B cell (primary cell): ENCODE measurements at regions not wholly inside any gene's neighbourhood (a gene's known extent, or its start where the extent isn't known, plus 50 kb on each side); places are given as distances from the start of the nearest gene placed in this dataset.

Experiments
- ATAC-seq: fragments of 200-7000 bp; cut with Tn5 transposase; one replicate; pipeline ENCODE4 v1.10.0; 2021; ENCODE audit warnings: low read depth, mild to moderate bottlenecking, moderate number of reproducible peaks, moderate library complexity
- CTCF ChIA-PET: fragments of 350-600 bp; sonication (Branson Sonifier 250); formaldehyde crosslinking; loops from one replicate; lab custom pipeline; 2021; ENCODE audit warnings: antibody characterized with exemption, inconsistent platforms; lab: Charles Lee
- POLR2A ChIA-PET: fragments of 350-600 bp; sonication (Branson Sonifier 250); formaldehyde crosslinking; loops from one replicate; lab custom pipeline; 2021; ENCODE audit warnings: antibody characterized with exemption; lab: Charles Lee
- DNase-seq: peaks from one replicate; pipeline ENCODE4 v3.0.0; 2013
- H2AFZ ChIP-seq: 2 replicates; pipeline ENCODE4 v1.6.1; 2012; ENCODE audit warnings: mild to moderate bottlenecking, low read depth, low read length; ENCODE audit not compliant: insufficient read depth, poor library complexity, severe bottlenecking
- H3K27ac ChIP-seq, 2 donors: 1 replicate in 1 of 2; 2 replicates in 1 of 2; pipeline ENCODE4 v1.5.1; 2012 to 2013; ENCODE audit warnings: low read length in 2 of 2, mild to moderate bottlenecking in 2 of 2, moderate library complexity in 1 of 2
- H3K27me3 ChIP-seq, 4 experiments: fragments of 200-600 bp in 1 of 4; sonication (generic) in 1 of 4; replicated peaks in 1 of 4; 1 replicate in 2 of 4; 2 replicates in 2 of 4; pipeline versions ENCODE4 v1.6.1 to v1.7.0; 2013 to 2016; ENCODE audit warnings: low read length in 3 of 4, mild to moderate bottlenecking in 2 of 4, mixed read lengths in 1 of 4, moderate library complexity in 1 of 4; ENCODE audit not compliant: insufficient read depth in 4 of 4, control insufficient read depth in 3 of 4; ENCODE audit errors: control extremely low read depth in 1 of 4
- H3K36me3 ChIP-seq, 2 experiments: replicated peaks in 1 of 2; 1 replicate in 1 of 2; 2 replicates in 1 of 2; pipeline versions ENCODE4 v1.6.1 to v1.7.1; 2013; ENCODE audit warnings: low read length in 1 of 2; ENCODE audit not compliant: insufficient read depth in 2 of 2, control insufficient read depth in 1 of 2; ENCODE audit errors: control extremely low read depth in 1 of 2, extremely low read depth in 1 of 2
- H3K4me1 ChIP-seq, 2 donors: fragments of 200-600 bp in 1 of 2; sonication (generic) in 1 of 2; 1 replicate in 1 of 2; 2 replicates in 1 of 2; pipeline versions ENCODE4 v1.5.1 to v1.6.1; 2013 to 2017; ENCODE audit warnings: low read length in 2 of 2; ENCODE audit not compliant: control insufficient read depth in 2 of 2, insufficient read depth in 2 of 2
- H3K4me2 ChIP-seq: replicated peaks from 2 replicates; pipeline ENCODE3; 2012; ENCODE audit warnings: mild to moderate bottlenecking, low read depth, low read length; ENCODE audit not compliant: poor library complexity, severe bottlenecking
- H3K4me3 ChIP-seq, 5 experiments: fragments of 200-600 bp in 1 of 5; sonication (generic) in 1 of 5; 1 replicate in 3 of 5; 2 replicates in 2 of 5; pipeline versions ENCODE4 v1.5.1 to v1.7.0; 2011 to 2016; ENCODE audit warnings: low read length in 4 of 5, mild to moderate bottlenecking in 4 of 5, low read depth in 2 of 5, control low read depth in 1 of 5, moderate library complexity in 1 of 5; ENCODE audit not compliant: insufficient read depth in 1 of 5; ENCODE audit errors: control extremely low read depth in 1 of 5, extremely low read depth in 1 of 5
- H3K79me2 ChIP-seq: fragments of 200-600 bp; sonication (generic); one replicate; pipeline ENCODE4 v1.6.0; 2016; ENCODE audit warnings: low read length; ENCODE audit not compliant: control insufficient read depth, insufficient read depth
- H3K9ac ChIP-seq: fragments of 200-600 bp; sonication (generic); 2 replicates; pipeline ENCODE4 v1.6.1; 2017; ENCODE audit warnings: mild to moderate bottlenecking, low read length, moderate library complexity
- H3K9me3 ChIP-seq, 3 donors: one replicate each; pipeline versions ENCODE4 v1.6.1 to v1.7.1; 2013; ENCODE audit warnings: low read length in 2 of 3; ENCODE audit not compliant: control insufficient read depth in 2 of 3, insufficient read depth in 1 of 3; ENCODE audit errors: control extremely low read depth in 1 of 3
- H4K20me1 ChIP-seq: 2 replicates; pipeline ENCODE4 v1.6.0; 2012; ENCODE audit warnings: mild to moderate bottlenecking, low read length; ENCODE audit not compliant: insufficient read depth, control insufficient read depth, poor library complexity, severe bottlenecking
- H3K27ac Mint-ChIP-seq: one replicate; pipeline ENCODE4 v1.8.0; 2021; ENCODE audit warnings: mixed read lengths
- H3K27me3 Mint-ChIP-seq: one replicate; pipeline ENCODE4 v1.8.0; 2021; ENCODE audit warnings: mixed read lengths
- H3K4me1 Mint-ChIP-seq: one replicate; pipeline ENCODE4 v1.8.0; 2021; ENCODE audit warnings: mixed read lengths
- H3K4me3 Mint-ChIP-seq: one replicate; pipeline ENCODE4 v1.8.0; 2021; ENCODE audit warnings: mixed read lengths
- H3K9me3 Mint-ChIP-seq: one replicate; pipeline ENCODE4 v1.8.0; 2022; ENCODE audit warnings: mixed read lengths; ENCODE audit not compliant: insufficient read depth
- CTCF ChIP-seq: fragments of 200-600 bp; IDR thresholded peaks from one replicate; pipeline ENCODE4 v1.8.0; 2022; ENCODE audit warnings: antibody characterized with exemption, mild to moderate bottlenecking
- EZH2 ChIP-seq: IDR thresholded peaks from 2 replicates; pipeline ENCODE4 v1.6.1; 2012; ENCODE audit warnings: borderline replicate concordance, low read depth, mild to moderate bottlenecking, moderate library complexity, low read length; ENCODE audit not compliant: insufficient read depth, poor library complexity, severe bottlenecking
- WGBS: methylation state at CpG from one replicate; pipeline ENCODE4 v1.1.5; 2013; ENCODE audit warnings: missing lambda C conversion rate; ENCODE audit not compliant: insufficient coverage; 5-methylcytosine and 5-hydroxymethylcytosine counted together
- intact Hi-C: fragments of 100-400 bp; cut with micrococcal nuclease; formaldehyde crosslinking; loops from one replicate; pipeline ENCODE4 v1.10.0; 2022

- Histone ChIP-seq H3K4me3 (no peak overlapping the region), H3K79me2 (no peaks in the 10 kb centered on the region), H3K36me3 (no peaks in the 10 kb centered on the region), H3K4me2 (no peak overlapping the region), H3K9ac (no peak overlapping the region), H2AFZ (no peak overlapping the region), H3K27ac (no peak overlapping the region), H3K4me1 (no peaks in the 10 kb centered on the region), H3K9me3 (peaks cover 0 to 4% (median 1%) of the 10 kb centered on the region in 3 donors), H3K27me3 (no peaks in the 10 kb centered on the region), H4K20me1 (no peaks in the 10 kb centered on the region)
- Mint-ChIP-seq H3K4me1 (no peaks in the 10 kb centered on the region), H3K27me3 (no peaks in the 10 kb centered on the region), H3K27ac (no peak overlapping the region), H3K9me3 (no peaks in the 10 kb centered on the region), H3K4me3 (no peak overlapping the region)
- ATAC-seq (no peak), DNase-seq (no peak)
- 44% methylated on average over 3 of the region's 4 CpGs for WGBS
- ChIA-PET POLR2A (no interaction called here), CTCF (no interaction called here)
- intact Hi-C loops = no loop called here
- TF ChIP-seq EZH2 = no peak
- no peak for TF ChIP-seq CTCF
Observed at GRCh38 chr13:68064001-68064770, 834.0 kb upstream of the PCDH9 start.

- WGBS = no CpG with 5 or more reads among the region's 1 CpG
- no peak overlapping the region for H3K4me2 ChIP-seq
- no peaks in the 10 kb centered on the region for H3K4me1 Mint-ChIP-seq
- TF ChIP-seq CTCF (no peak), EZH2 (no peak)
- H4K20me1 ChIP-seq = no peaks in the 10 kb centered on the region
- no peak overlapping the region for H2AFZ ChIP-seq
- no peak overlapping the region for H3K27ac ChIP-seq
- H3K9me3 Mint-ChIP-seq = no peaks in the 10 kb centered on the region
- H3K27me3 Mint-ChIP-seq = no peaks in the 10 kb centered on the region
- no peak overlapping the region for H3K4me3 Mint-ChIP-seq
- ChIA-PET CTCF (no interaction called here), POLR2A (no interaction called here)
- no peak for ATAC-seq
- intact Hi-C loops = no loop called here
- H3K27me3 ChIP-seq = no peaks in the 10 kb centered on the region
- H3K4me1 ChIP-seq = no peaks in the 10 kb centered on the region
- H3K9me3 ChIP-seq = peaks cover 0 to 4% (median 1%) of the 10 kb centered on the region in 3 donors
- DNase-seq = no peak
- no peak overlapping the region for H3K4me3 ChIP-seq
- H3K9ac ChIP-seq = no peak overlapping the region
- no peaks in the 10 kb centered on the region for H3K36me3 ChIP-seq
- no peak overlapping the region for H3K27ac Mint-ChIP-seq
- no peaks in the 10 kb centered on the region for H3K79me2 ChIP-seq
Observed at GRCh38 chr13:68063181-68063580, 833.0 kb upstream of the PCDH9 start.
